Chondrocyte (in vitro differentiated cells): ENCODE measurements at regions not wholly inside any gene's neighbourhood (a gene's known extent, or its start where the extent isn't known, plus 50 kb on each side); places are given as distances from the start of the nearest gene placed in this dataset.

Experiments
- DNase-seq: peaks from one replicate; pipeline ENCODE4 v3.0.0; 2021; ENCODE audit warnings: mixed read lengths, low spot score
- H3K27ac Mint-ChIP-seq: one replicate; pipeline ENCODE4 v1.8.0; 2021; ENCODE audit warnings: mild to moderate bottlenecking, moderate library complexity, mixed read lengths; ENCODE audit not compliant: unreplicated experiment
- H3K27me3 Mint-ChIP-seq: 2 replicates; pipeline ENCODE4 v1.8.0; 2021; ENCODE audit warnings: low read depth, mixed read lengths
- H3K36me3 Mint-ChIP-seq: 2 replicates; pipeline ENCODE4 v1.8.0; 2021; ENCODE audit warnings: low read depth, mixed read lengths
- H3K4me1 Mint-ChIP-seq: 2 replicates; pipeline ENCODE4 v1.8.0; 2021; ENCODE audit warnings: low read depth, mild to moderate bottlenecking, mixed read lengths
- H3K4me3 Mint-ChIP-seq: one replicate; pipeline ENCODE4 v1.8.0; 2021; ENCODE audit warnings: mild to moderate bottlenecking, moderate library complexity, mixed read lengths; ENCODE audit not compliant: unreplicated experiment
- H3K9me3 Mint-ChIP-seq: 2 replicates; pipeline ENCODE4 v1.8.0; 2021; ENCODE audit warnings: low read depth, mixed read lengths
- TF ChIP-seq, protein P1 (sequence below): fragments of 200-600 bp; sonication (generic); IDR thresholded peaks from 2 replicates; pipeline ENCODE4 v1.5.0; 2021; ENCODE audit warnings: antibody characterized with exemption, mild to moderate bottlenecking, moderate library complexity

- peaks cover under 1% of the 10 kb centered on the region for H3K9me3 Mint-ChIP-seq
- no peak for DNase-seq
- H3K4me1 Mint-ChIP-seq, result no peaks in the 10 kb centered on the region
- no peaks in the 10 kb centered on the region for H3K36me3 Mint-ChIP-seq
- H3K27ac Mint-ChIP-seq, result no peak overlapping the region
- H3K4me3 Mint-ChIP-seq, result no peak overlapping the region
- TF ChIP-seq, protein P1, sequence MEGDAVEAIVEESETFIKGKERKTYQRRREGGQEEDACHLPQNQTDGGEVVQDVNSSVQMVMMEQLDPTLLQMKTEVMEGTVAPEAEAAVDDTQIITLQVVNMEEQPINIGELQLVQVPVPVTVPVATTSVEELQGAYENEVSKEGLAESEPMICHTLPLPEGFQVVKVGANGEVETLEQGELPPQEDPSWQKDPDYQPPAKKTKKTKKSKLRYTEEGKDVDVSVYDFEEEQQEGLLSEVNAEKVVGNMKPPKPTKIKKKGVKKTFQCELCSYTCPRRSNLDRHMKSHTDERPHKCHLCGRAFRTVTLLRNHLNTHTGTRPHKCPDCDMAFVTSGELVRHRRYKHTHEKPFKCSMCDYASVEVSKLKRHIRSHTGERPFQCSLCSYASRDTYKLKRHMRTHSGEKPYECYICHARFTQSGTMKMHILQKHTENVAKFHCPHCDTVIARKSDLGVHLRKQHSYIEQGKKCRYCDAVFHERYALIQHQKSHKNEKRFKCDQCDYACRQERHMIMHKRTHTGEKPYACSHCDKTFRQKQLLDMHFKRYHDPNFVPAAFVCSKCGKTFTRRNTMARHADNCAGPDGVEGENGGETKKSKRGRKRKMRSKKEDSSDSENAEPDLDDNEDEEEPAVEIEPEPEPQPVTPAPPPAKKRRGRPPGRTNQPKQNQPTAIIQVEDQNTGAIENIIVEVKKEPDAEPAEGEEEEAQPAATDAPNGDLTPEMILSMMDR, result no peak
- H3K27me3 Mint-ChIP-seq, result peaks cover 2% of the 10 kb centered on the region
Observed at GRCh38 chr7:88600695-88601094, 158.8 kb upstream of the ZNF804B start.

GRCh38 chr7:88599528-88599927, 160.0 kb upstream of the ZNF804B start:
- no peak overlapping the region for H3K4me3 Mint-ChIP-seq
- H3K27me3 Mint-ChIP-seq, result peaks cover 2% of the 10 kb centered on the region
- H3K36me3 Mint-ChIP-seq, result no peaks in the 10 kb centered on the region
- H3K9me3 Mint-ChIP-seq, result peaks cover 9% of the 10 kb centered on the region
- no peak for DNase-seq
- H3K27ac Mint-ChIP-seq, result no peak overlapping the region
- TF ChIP-seq, protein P1, result no peak
- no peaks in the 10 kb centered on the region for H3K4me1 Mint-ChIP-seq

- H3K4me3 Mint-ChIP-seq, result no peak overlapping the region
- no peak overlapping the region for H3K27ac Mint-ChIP-seq
- no peaks in the 10 kb centered on the region for H3K4me1 Mint-ChIP-seq
- H3K9me3 Mint-ChIP-seq, result peaks cover 20% of the 10 kb centered on the region
- TF ChIP-seq, protein P1, result no peak
- DNase-seq, result no peak
- peaks cover 2% of the 10 kb centered on the region for H3K27me3 Mint-ChIP-seq
- H3K36me3 Mint-ChIP-seq, result no peaks in the 10 kb centered on the region
Observed at GRCh38 chr7:88597941-88598425, 161.5 kb upstream of the ZNF804B start.

GRCh38 chr7:88590963-88591362, 168.5 kb upstream of the ZNF804B start:
- no peak overlapping the region for H3K27ac Mint-ChIP-seq
- no peak overlapping the region for H3K4me3 Mint-ChIP-seq
- H3K9me3 Mint-ChIP-seq, result peaks cover 30% of the 10 kb centered on the region
- H3K27me3 Mint-ChIP-seq, result peaks cover 2% of the 10 kb centered on the region
- DNase-seq, result no peak
- TF ChIP-seq, protein P1, result no peak
- H3K36me3 Mint-ChIP-seq, result no peaks in the 10 kb centered on the region
- no peaks in the 10 kb centered on the region for H3K4me1 Mint-ChIP-seq

DNA sequence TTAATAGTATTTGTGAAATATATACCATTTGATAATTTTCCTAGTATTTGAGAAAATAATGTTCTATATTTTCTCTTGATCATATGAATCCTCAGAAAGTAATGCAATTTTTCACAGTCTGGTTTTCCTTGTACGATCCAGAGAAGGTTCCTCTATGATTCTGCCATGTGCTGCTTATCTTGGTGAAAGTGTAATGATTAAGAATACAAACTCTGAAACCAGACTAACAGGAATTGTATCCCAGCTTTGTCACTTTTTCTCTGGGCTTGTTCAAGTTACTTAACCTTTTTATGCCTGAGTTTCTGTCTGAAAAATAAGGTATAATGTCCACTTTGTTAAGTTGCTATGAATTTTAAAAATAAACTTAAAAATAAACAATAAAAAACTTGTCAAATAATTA, 169.6 kb upstream of the ZNF804B start:
- no peak overlapping the region for H3K4me3 Mint-ChIP-seq
- no peak overlapping the region for H3K27ac Mint-ChIP-seq
- no peaks in the 10 kb centered on the region for H3K4me1 Mint-ChIP-seq
- TF ChIP-seq, protein P1, result no peak
- peaks cover 22% of the 10 kb centered on the region for H3K9me3 Mint-ChIP-seq
- DNase-seq, result no peak
- H3K36me3 Mint-ChIP-seq, result no peaks in the 10 kb centered on the region
- peaks cover 2% of the 10 kb centered on the region for H3K27me3 Mint-ChIP-seq
